BJ (cell line): ENCODE measurements at regions not wholly inside any gene's neighbourhood (a gene's known extent, or its start where the extent isn't known, plus 50 kb on each side); places are given as distances from the start of the nearest gene placed in this dataset.

Source experiments
- CTCF ChIA-PET: fragments of 350-600 bp; formaldehyde crosslinking; extraction: SDS; loops from one replicate; lab custom pipeline; 2021; ENCODE audit warnings: antibody characterized with exemption, inconsistent platforms; lab: Yijun Ruan, JAX
- POLR2A ChIA-PET: fragments of 300-600 bp; sonication (Branson Sonifier 250); formaldehyde crosslinking; extraction: SDS; loops from one replicate; lab custom pipeline; 2021; ENCODE audit warnings: antibody characterized with exemption; lab: Charles Lee
- DNase-seq: peaks from one replicate; pipeline ENCODE4 v3.0.0-alpha.2; 2011; ENCODE audit warnings: low read depth
- H3K27me3 ChIP-seq: 2 replicates; pipeline ENCODE4 v1.6.0; 2011; ENCODE audit warnings: low read length; ENCODE audit not compliant: control insufficient read depth, insufficient read depth
- H3K36me3 ChIP-seq: 2 replicates; pipeline ENCODE4 v1.5.1; 2011; ENCODE audit warnings: low read length; ENCODE audit not compliant: control insufficient read depth, insufficient read depth
- H3K4me3 ChIP-seq: 2 replicates; pipeline ENCODE4 v1.5.1; 2011; ENCODE audit warnings: low read depth, mild to moderate bottlenecking, control low read depth, low read length
- TF ChIP-seq, protein P1 (sequence below): IDR thresholded peaks from 2 replicates; pipeline ENCODE4 v1.5.1; 2011; ENCODE audit warnings: low read depth, mild to moderate bottlenecking, control low read depth, inconsistent platforms, low read length, moderate library complexity; ENCODE audit not compliant: insufficient read depth

DNA sequence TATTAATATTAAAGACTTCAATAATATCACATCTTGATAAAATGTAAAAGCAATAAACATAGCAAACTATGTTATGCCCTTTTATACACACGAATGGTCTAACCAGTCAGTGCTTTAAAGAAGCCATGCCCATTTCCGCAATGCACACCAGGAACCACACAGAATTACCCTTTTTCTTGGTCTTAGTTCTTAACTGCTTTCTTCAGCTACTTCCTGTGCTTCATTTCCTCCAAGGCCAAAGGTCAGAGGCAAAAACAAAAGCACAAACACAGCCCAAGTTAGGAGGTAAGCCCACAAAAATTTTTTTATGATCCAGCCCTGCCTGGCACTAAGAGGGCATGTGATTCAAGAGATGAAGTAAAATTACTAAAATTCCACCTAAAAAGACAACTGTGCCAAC lies 267.2 kb downstream of the FBXO15 start:
- ChIA-PET POLR2A (interaction anchor here (0.6 kb wide), 1 partner anchor 261 kb away, joined by 3 read pairs; no protein-coding TSS in a partner anchor), CTCF (no interaction called here)
- H3K27me3 ChIP-seq: no peaks in the 10 kb centered on the region
- no peaks in the 10 kb centered on the region for H3K36me3 ChIP-seq
- TF ChIP-seq, protein P1, sequence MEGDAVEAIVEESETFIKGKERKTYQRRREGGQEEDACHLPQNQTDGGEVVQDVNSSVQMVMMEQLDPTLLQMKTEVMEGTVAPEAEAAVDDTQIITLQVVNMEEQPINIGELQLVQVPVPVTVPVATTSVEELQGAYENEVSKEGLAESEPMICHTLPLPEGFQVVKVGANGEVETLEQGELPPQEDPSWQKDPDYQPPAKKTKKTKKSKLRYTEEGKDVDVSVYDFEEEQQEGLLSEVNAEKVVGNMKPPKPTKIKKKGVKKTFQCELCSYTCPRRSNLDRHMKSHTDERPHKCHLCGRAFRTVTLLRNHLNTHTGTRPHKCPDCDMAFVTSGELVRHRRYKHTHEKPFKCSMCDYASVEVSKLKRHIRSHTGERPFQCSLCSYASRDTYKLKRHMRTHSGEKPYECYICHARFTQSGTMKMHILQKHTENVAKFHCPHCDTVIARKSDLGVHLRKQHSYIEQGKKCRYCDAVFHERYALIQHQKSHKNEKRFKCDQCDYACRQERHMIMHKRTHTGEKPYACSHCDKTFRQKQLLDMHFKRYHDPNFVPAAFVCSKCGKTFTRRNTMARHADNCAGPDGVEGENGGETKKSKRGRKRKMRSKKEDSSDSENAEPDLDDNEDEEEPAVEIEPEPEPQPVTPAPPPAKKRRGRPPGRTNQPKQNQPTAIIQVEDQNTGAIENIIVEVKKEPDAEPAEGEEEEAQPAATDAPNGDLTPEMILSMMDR: no peak
- no peak overlapping the region for H3K4me3 ChIP-seq
- no peak for DNase-seq

DNA sequence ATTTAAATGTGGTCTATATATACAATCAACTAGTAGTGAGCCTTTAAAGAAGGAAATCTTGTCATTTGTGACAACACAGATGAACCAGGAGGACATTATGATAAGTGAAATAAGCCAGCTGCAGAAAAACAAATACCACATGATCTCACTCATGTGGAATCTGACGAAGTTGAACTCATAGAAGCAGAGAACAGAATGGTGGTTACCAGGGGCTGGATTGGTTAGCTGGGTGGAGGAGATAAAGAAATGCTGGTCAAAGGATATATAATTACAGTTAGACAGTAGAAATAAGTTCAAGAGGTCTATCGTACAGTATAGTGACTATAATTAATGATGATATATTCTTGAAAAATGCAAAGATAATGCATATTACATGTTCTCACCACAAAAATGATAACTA lies 267.9 kb downstream of the FBXO15 start:
- no peak overlapping the region for H3K4me3 ChIP-seq
- no peak for DNase-seq
- POLR2A ChIA-PET: interaction anchor here (0.6 kb wide), 1 partner anchor 262 kb away, joined by 3 read pairs; no protein-coding TSS in a partner anchor

DNA sequence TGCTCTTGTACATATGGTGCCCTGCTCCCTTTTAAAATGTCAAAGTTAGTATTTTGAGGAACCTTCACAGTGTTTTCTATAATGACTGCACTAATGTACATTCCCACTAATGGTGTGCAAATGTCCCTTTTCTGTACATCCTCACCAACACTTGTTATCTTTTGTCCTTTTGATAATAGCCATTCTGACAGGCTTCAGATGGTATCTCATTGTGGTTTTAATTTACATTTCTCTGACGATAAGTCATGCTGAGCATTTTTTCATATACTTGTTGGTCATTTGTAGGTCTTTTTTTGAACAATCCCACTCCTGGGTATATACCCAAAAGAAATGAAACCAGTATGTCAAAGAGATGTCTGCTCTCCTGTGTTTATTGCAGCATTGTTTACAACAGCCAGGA lies 268.3 kb downstream of the FBXO15 start:
- CTCF ChIA-PET: no interaction called here

More for the DNA sequence above, 267.9 kb downstream of the FBXO15 start:
- TF ChIP-seq, protein P1: no peak
- Histone ChIP-seq H3K27me3 (no peaks in the 10 kb centered on the region), H3K36me3 (no peaks in the 10 kb centered on the region)
- CTCF ChIA-PET: no interaction called here

DNA sequence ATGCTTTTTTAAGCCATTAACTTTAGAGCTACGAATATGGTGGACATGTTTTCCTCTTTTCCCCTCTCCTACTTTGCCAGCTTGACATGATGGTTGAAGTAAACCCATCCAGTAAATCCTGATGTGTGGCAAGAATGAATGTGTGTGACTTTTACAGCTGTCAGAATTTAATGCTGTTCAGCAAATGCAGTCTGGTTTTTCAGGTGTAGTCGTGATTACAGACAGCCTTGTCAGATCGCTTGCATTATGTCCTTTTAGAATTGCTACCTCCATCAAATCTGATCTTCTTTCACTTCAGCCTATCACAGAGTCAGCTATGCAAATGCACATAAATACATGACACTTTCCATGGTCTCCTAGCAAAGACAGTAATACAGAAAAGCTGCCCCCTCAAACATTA lies 278.5 kb downstream of the FBXO15 start:
- CTCF ChIA-PET: no interaction called here

More for the DNA sequence above, 268.3 kb downstream of the FBXO15 start:
- no peaks in the 10 kb centered on the region for H3K36me3 ChIP-seq
- no peak overlapping the region for H3K4me3 ChIP-seq
- no peaks in the 10 kb centered on the region for H3K27me3 ChIP-seq
- DNase-seq: no peak
- TF ChIP-seq, protein P1: no peak
- POLR2A ChIA-PET: no interaction called here

DNA sequence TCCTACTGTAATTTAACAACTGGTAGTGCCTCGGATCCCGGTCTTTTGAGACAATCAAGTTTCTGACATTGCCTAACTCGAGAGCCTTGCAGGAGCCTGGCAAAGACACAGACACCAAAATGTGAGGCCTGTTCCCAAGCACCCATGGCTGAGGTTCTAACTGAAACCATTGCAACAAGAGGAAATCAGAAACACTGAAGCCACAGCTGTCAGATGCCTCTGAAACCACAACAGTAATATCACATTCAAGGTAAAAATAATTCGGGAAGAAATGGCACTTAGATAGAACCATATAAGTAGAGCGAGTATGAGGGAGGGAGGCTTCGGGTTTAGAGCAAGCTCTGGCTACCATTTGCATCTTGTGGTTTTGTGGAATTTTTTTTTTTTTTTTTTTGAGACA lies 285.9 kb downstream of the FBXO15 start:
- H3K27me3 ChIP-seq: no peaks in the 10 kb centered on the region; the same call in 1 of the 2 replicates
- no peak for DNase-seq
- H3K4me3 ChIP-seq: no peak overlapping the region
- POLR2A ChIA-PET: no interaction called here
- TF ChIP-seq, protein P1: no peak
- H3K36me3 ChIP-seq: no peaks in the 10 kb centered on the region
- CTCF ChIA-PET: no interaction called here

More for the DNA sequence above, 278.5 kb downstream of the FBXO15 start:
- POLR2A ChIA-PET: no interaction called here
- no peaks in the 10 kb centered on the region for H3K36me3 ChIP-seq
- no peak overlapping the region for H3K4me3 ChIP-seq
- no peaks in the 10 kb centered on the region; the same call in 1 of the 2 replicates for H3K27me3 ChIP-seq
- TF ChIP-seq, protein P1: no peak
- DNase-seq: no peak
